Endothelial cell of umbilical vein (primary cell): ENCODE measurements at regions not wholly inside any gene's neighbourhood (a gene's known extent, or its start where the extent isn't known, plus 50 kb on each side); places are given as distances from the start of the nearest gene placed in this dataset.

Experiments
- BruUV-seq: library from RNA; stranded (reverse); fragments of 400-500 nt; replicated peaks from 2 replicates; lab custom pipeline; 2021; lab: Mats Ljungman, UMichigan
- CTCF ChIA-PET: fragments of 300-600, 350-600 bp; sonication (Branson Sonifier 250); formaldehyde crosslinking; loops from one replicate; lab custom pipeline; 2021; ENCODE audit warnings: antibody characterized with exemption, inconsistent platforms; lab: Charles Lee
- POLR2A ChIA-PET: fragments of 300-600, 350-600 bp; sonication (Branson Sonifier 250); formaldehyde crosslinking; loops from one replicate; lab custom pipeline; 2021; ENCODE audit warnings: antibody characterized with exemption, inconsistent platforms; lab: Charles Lee
- DNase-seq: peaks from one replicate; pipeline ENCODE4 v3.0.0-alpha.2; 2011; ENCODE audit warnings: low read depth, low spot score
- FAIRE-seq: peaks from 2 replicates; lab custom pipeline; 2011; peaks lifted over from hg19 to GRCh38; lab: Jason Lieb, UNC
- H2AFZ ChIP-seq: 2 replicates; pipeline ENCODE4 v1.6.0; 2012; ENCODE audit warnings: low read depth, low read length, control low read depth, inconsistent platforms
- H3K27ac ChIP-seq: 2 replicates; pipeline ENCODE4 v1.5.1; 2011; ENCODE audit warnings: low read depth, mild to moderate bottlenecking, control low read depth, low read length, moderate library complexity; ENCODE audit not compliant: insufficient read depth
- H3K27me3 ChIP-seq, 2 experiments: 2 replicates each; pipeline versions ENCODE4 v1.6.0 to v1.6.1; 2011; ENCODE audit warnings: low read length in 2 of 2, mixed read lengths in 1 of 2; ENCODE audit not compliant: control insufficient read depth in 2 of 2, insufficient read depth in 2 of 2
- H3K36me3 ChIP-seq, 2 experiments: 2 replicates in 1 of 2; 3 replicates in 1 of 2; pipeline ENCODE4 v1.5.1; 2011; ENCODE audit warnings: low read length in 2 of 2, mild to moderate bottlenecking in 1 of 2, moderate library complexity in 1 of 2; ENCODE audit not compliant: control insufficient read depth in 2 of 2, insufficient read depth in 2 of 2; ENCODE audit errors: extremely low read depth in 1 of 2
- H3K4me1 ChIP-seq: 3 replicates; pipeline ENCODE4 v1.5.1; 2011; ENCODE audit warnings: mild to moderate bottlenecking, low read length; ENCODE audit not compliant: control insufficient read depth, insufficient read depth; ENCODE audit errors: extremely low read depth
- H3K4me2 ChIP-seq: 2 replicates; pipeline ENCODE4 v1.6.1; 2011; ENCODE audit warnings: low read length, control low read depth, mixed read lengths; ENCODE audit not compliant: insufficient read depth
- H3K4me3 ChIP-seq, 3 experiments: fragments of 200-600 bp in 1 of 3; sonication (generic), shearing (Covaris generic) in 1 of 3; replicated peaks in 1 of 3; 2 replicates each; pipeline ENCODE4 v1.5.1; 2011 to 2016; ENCODE audit warnings: control low read depth in 3 of 3, low read length in 3 of 3, mild to moderate bottlenecking in 2 of 3, inconsistent platforms in 1 of 3, low read depth in 1 of 3, moderate library complexity in 1 of 3; ENCODE audit not compliant: insufficient read depth in 1 of 3
- H3K79me2 ChIP-seq: 2 replicates; pipeline ENCODE4 v1.6.0; 2012; ENCODE audit warnings: low read length, inconsistent platforms; ENCODE audit not compliant: control insufficient read depth, insufficient read depth
- H3K9ac ChIP-seq: replicated peaks from 2 replicates; pipeline ENCODE3; 2011; ENCODE audit warnings: low read length, control low read depth; ENCODE audit not compliant: insufficient read depth; ENCODE audit errors: extremely low read depth
- H3K9me1 ChIP-seq: replicated peaks from 3 replicates; pipeline ENCODE4 v1.6.0; 2011; ENCODE audit warnings: mild to moderate bottlenecking, low read length; ENCODE audit not compliant: control insufficient read depth, insufficient read depth; ENCODE audit errors: extremely low read depth
- H3K9me3 ChIP-seq: replicated peaks from 2 replicates; pipeline ENCODE4 v1.5.1; 2012; ENCODE audit warnings: low read length, inconsistent platforms; ENCODE audit not compliant: control insufficient read depth, insufficient read depth
- H4K20me1 ChIP-seq: replicated peaks from 2 replicates; pipeline ENCODE3; 2011; ENCODE audit warnings: mild to moderate bottlenecking, low read length; ENCODE audit not compliant: control insufficient read depth, insufficient read depth; ENCODE audit errors: extremely low read depth
- CTCF ChIP-seq, 2 donors: IDR thresholded peaks; 1 replicate in 1 of 2; 2 replicates in 1 of 2; pipeline ENCODE4 v1.5.1; 2011; ENCODE audit warnings: low read length in 2 of 2, mild to moderate bottlenecking in 2 of 2, moderate library complexity in 2 of 2, control low read depth in 1 of 2, inconsistent platforms in 1 of 2, low read depth in 1 of 2; ENCODE audit not compliant: insufficient read depth in 1 of 2; ENCODE audit errors: extremely low read depth in 1 of 2
- EZH2 ChIP-seq: IDR thresholded peaks from 2 replicates; pipeline ENCODE4 v1.6.1; 2012; ENCODE audit warnings: borderline replicate concordance, low read depth, mild to moderate bottlenecking, moderate library complexity, low read length, inconsistent platforms; ENCODE audit not compliant: severe bottlenecking
- FOS ChIP-seq: IDR thresholded peaks from 2 replicates; pipeline ENCODE4 v1.6.1; 2011; ENCODE audit warnings: mild to moderate bottlenecking, low read length, moderate library complexity, borderline replicate concordance; ENCODE audit not compliant: insufficient read depth
- GATA2 ChIP-seq: IDR thresholded peaks from 2 replicates; pipeline ENCODE4 v1.7.0; 2011; ENCODE audit warnings: low read depth, mild to moderate bottlenecking, moderate library complexity, mixed read lengths, low read length; ENCODE audit not compliant: insufficient read length, insufficient read depth
- JUN ChIP-seq: IDR thresholded peaks from 2 replicates; pipeline ENCODE4 v1.6.1; 2011; ENCODE audit warnings: borderline replicate concordance, low read depth; ENCODE audit not compliant: insufficient read length, insufficient read depth
- MAX ChIP-seq: IDR thresholded peaks from 2 replicates; pipeline ENCODE4 v1.6.1; 2011; ENCODE audit not compliant: insufficient read depth, insufficient read length
- MYC ChIP-seq: IDR thresholded peaks from one replicate; pipeline ENCODE4 v1.6.1; 2011; ENCODE audit warnings: mild to moderate bottlenecking, low read depth, low read length
- POLR2A ChIP-seq: IDR thresholded peaks from 2 replicates; pipeline ENCODE4 v1.6.1; 2012; ENCODE audit warnings: low read depth, mild to moderate bottlenecking, control low read depth, low read length
- POLR2AphosphoS5 ChIP-seq: IDR thresholded peaks from 2 replicates; pipeline ENCODE4 v1.6.1; 2012; ENCODE audit warnings: low read depth, mild to moderate bottlenecking, control low read depth, low read length, moderate library complexity; ENCODE audit not compliant: insufficient read depth
- dilution Hi-C: fragments of 300-500 bp; cut with MboI; formaldehyde crosslinking; loops from one replicate; pipeline ENCODE4 v1.15.0; 2019; ENCODE audit warnings: low sequenced_read_pairs; ENCODE audit not compliant: extremely low pct_ligation_motif_present
- intact Hi-C: fragments of 100-400 bp; cut with micrococcal nuclease; formaldehyde crosslinking; loops from one replicate; pipeline ENCODE4 v1.10.0; 2022

GRCh38 chr6:168943231-168943905 is 310.3 kb downstream of the THBS2 start:
- ChIA-PET CTCF (interaction anchor here (1.1 kb wide), 1 partner anchor 16 kb away, joined by 3 read pairs; no protein-coding TSS in a partner anchor), POLR2A (no interaction called here)
- BruUV-seq = no TSS peak
- no peaks in the 10 kb centered on the region for H3K79me2 ChIP-seq
- no peak overlapping the region for H3K4me2 ChIP-seq
- intact Hi-C loops = no loop called here
- no peaks in the 10 kb centered on the region for H3K9me3 ChIP-seq
- H3K9me1 ChIP-seq = no peaks in the 10 kb centered on the region
- H3K27ac ChIP-seq = no peak overlapping the region
- no peak overlapping the region for H3K4me3 ChIP-seq
- H3K36me3 ChIP-seq = no peaks in the 10 kb centered on the region
- no peaks in the 10 kb centered on the region for H3K4me1 ChIP-seq
- dilution Hi-C loops = no loop called here
- DNase-seq (no peak), FAIRE-seq (no peak)
- H3K27me3 ChIP-seq = no peaks in the 10 kb centered on the region
- no peak overlapping the region for H3K9ac ChIP-seq
- H4K20me1 ChIP-seq = no peaks in the 10 kb centered on the region
- TF ChIP-seq EZH2 = no peak
- TF ChIP-seq POLR2A = no peak
- no peak overlapping the region for H2AFZ ChIP-seq

GRCh38 chr6:168942646-168943045 is 311.0 kb downstream of the THBS2 start:
- Histone ChIP-seq H3K9me3 (no peaks in the 10 kb centered on the region), H2AFZ (no peak overlapping the region), H3K4me1 (no peaks in the 10 kb centered on the region), H3K4me2 (no peak overlapping the region), H3K79me2 (no peaks in the 10 kb centered on the region), H3K4me3 (no peak overlapping the region), H3K9ac (no peak overlapping the region), H3K36me3 (no peaks in the 10 kb centered on the region), H3K27me3 (no peaks in the 10 kb centered on the region), H3K9me1 (no peaks in the 10 kb centered on the region), H3K27ac (no peak overlapping the region), H4K20me1 (no peaks in the 10 kb centered on the region)
- no peak for FAIRE-seq
- no TSS peak for BruUV-seq
- no peak for DNase-seq
- TF ChIP-seq MYC (no peak), JUN (no peak), CTCF (IDR thresholded peaks at IDR 0.05; ENCODE audit: extremely low read depth in 1 of 2, insufficient read depth in 1 of 2, low read depth in 1 of 2, low read length in 2 of 2) (no peak), FOS (no peak), MAX (no peak), EZH2 (no peak), POLR2A (no peak), GATA2 (no peak), POLR2AphosphoS5 (no peak)
- dilution Hi-C loops (no loop called here), intact Hi-C loops (no loop called here)
- CTCF ChIA-PET = interaction anchor here (1.1 kb wide), 1 partner anchor 17 kb away, joined by 3 read pairs; no protein-coding TSS in a partner anchor
- POLR2A ChIA-PET = no interaction called here
